GM21717 (cell line): ENCODE measurements at regions not wholly inside any gene's neighbourhood (a gene's known extent, or its start where the extent isn't known, plus 50 kb on each side); places are given as distances from the start of the nearest gene placed in this dataset.
"Not testable (repeated sequence)": the region's sequence is repeated elsewhere in the genome, so short reads cannot be mapped to it uniquely, and the experiment has no call there.

Source experiments
- ATAC-seq: cut with Tn5 transposase; IDR thresholded peaks from one replicate; pipeline ENCODE4 v1.9.1; 2021; ENCODE audit warnings: mild to moderate bottlenecking, moderate library complexity; ENCODE audit not compliant: unreplicated experiment

- no peak for ATAC-seq
Measured at GRCh38 chr2:5190023-5190422, 502.2 kb upstream of the SOX11 start.

- no peak for ATAC-seq
Measured at GRCh38 chr2:5195636-5196035, 496.5 kb upstream of the SOX11 start.

DNA sequence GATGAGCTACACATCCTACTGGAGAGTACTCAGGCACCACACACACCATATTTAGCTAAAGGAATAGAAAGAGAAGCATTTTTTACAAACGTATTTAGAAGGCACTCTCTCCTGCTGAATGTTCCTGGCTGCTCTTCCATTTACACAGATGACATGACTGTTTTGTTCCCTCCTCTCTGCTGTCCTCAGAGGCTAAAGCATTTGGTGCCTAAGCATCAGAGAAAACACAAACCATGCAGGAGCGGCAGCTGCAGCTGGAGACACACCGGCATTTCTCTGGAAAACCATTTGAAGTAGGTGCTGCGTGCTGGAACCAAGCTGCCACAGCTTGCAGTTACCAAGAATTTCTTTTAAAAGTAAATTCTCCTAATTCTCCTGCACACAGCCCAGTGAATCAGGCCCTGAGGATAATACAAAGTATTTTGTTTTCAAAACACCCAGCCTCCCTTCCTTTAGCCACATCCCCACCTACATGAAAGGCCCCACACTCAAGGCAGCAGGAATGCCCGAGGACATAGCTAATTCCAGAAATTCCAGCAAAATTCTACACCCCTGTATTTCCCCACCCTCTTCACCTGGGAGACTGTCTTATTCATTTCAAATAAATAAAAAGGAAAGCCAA lies 488.9 kb upstream of the SOX11 start:
- ATAC-seq, result no peak

DNA sequence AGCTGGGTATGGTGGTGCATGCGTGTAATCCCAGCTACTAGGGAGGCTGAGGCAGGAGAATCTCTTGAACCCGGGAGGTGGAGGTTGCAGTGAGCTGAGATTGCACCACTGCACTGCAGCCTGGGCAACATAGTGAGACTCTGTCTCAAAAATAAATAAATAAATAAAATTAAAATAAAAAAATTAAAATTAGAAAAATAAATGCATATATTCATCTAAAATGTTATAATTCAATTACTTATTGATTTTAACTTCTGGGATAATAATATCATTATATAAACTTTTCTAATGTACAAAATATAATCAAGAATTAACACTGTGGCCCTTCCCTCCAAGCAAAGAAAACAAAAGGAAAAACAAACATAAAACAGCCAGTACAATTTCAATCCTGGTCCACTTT lies 485.4 kb upstream of the SOX11 start:
- ATAC-seq, result not testable (repeated sequence)

DNA sequence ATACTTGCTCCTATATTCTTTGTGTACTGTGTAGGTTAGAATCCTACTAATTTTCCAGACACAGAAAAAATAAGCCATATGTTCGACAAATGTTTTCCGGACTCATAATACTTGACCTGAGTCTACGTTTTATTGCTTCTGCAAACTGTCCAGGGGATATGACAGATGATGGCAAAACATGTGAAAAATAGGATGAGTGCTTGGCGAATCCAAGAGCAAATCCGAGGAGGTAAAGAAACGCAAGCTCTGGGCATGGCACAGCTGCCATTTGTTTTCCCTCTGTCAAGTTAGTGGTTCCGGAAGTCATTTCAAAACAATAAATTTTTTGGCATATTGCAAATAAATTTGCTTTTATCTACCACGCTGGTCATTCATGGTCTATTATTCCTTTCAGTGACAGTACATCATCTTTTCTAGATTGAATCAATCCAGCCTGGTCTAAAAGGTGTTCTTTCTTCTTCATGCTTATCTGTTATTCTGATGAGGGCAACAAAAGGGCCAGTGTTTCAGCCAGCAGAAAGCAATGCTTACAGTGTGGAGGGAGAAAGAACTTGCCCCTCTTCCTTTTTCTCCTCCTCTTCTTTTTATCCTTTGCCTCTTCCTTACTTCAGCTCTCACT lies 476.1 kb upstream of the SOX11 start:
- no peak for ATAC-seq

- no peak for ATAC-seq
Measured at GRCh38 chr2:5227062-5227699, 465.0 kb upstream of the SOX11 start.

DNA sequence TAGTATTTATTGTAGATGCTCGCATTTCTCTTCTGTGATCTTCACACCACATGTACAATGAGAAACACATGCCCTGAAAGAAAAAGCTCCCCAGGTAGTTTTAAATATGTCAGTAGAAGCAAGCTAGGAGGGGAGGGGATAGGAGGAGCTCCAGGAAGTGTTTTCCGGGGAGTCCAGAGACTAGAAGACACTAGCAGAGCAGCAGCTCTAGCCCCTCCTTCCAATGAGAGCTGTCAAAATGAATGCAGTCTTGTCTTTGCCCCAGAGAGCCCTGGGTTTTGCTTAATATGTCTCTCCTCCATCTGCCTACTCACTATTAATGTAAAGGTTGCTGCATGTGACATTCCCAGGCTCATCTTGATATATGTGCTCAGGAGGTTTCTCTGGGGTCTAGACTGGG lies 462.6 kb upstream of the SOX11 start:
- no peak for ATAC-seq

- ATAC-seq, result no peak
Measured at GRCh38 chr2:5230444-5230843, 461.7 kb upstream of the SOX11 start.

DNA sequence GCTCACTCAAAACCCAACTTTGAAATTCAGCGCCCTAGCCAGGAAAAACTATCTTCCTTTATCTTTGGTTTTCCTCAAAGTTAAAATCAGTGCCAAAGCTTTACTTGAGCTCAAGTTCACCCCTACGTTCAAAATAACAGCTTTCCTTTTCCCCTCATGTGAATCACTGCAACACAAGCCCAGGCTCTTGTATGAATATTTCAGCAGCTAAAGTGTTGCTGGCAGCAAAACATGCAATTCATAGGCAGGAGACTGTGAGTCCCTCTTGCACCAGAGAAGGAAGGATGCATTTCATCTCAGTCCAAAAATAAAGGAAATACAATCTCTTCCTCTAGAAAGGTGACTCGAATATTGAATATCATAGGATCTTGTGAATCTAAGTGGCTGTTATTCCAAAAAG lies 461.3 kb upstream of the SOX11 start:
- no peak for ATAC-seq

DNA sequence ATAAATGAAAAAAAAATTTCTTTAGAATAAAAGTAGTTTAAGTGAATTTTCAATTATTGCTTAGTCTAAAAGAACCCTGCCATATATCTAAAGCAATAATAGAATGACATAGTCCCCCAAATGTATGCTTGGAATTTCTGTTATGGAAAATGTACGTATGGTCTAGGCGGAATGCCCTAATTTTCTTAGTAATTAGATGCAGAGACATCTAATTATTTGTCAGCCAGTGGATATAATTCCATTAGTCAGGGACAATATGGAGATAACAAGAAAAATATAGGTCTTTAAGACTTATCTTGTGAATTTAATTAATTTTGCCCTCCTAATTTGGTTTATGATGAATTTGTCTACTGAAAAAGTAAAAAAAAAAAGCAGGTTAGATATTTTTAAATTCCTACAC lies 460.9 kb upstream of the SOX11 start:
- ATAC-seq, result no peak

DNA sequence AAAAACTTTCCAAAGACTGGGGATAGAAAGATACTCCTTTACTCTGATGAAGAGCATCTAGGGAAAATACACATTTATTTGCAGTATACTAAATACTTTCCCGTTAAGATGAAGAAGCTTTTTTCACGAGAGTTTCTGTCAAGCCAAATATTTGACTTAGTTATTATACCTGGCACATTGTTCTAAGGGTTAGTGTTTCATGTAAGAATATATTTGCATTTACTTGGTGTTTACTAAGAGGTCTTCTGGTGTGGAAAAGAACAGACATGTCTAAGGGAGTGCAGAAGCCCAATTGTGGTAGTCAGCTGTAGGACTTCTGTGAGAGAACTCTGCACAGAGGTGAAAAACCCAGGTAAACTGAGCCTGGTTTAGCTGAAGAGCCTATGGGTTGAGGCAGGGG lies 457.6 kb upstream of the SOX11 start:
- ATAC-seq, result no peak

GRCh38 chr2:5235701-5236100 lies 456.5 kb upstream of the SOX11 start:
- no peak for ATAC-seq

DNA sequence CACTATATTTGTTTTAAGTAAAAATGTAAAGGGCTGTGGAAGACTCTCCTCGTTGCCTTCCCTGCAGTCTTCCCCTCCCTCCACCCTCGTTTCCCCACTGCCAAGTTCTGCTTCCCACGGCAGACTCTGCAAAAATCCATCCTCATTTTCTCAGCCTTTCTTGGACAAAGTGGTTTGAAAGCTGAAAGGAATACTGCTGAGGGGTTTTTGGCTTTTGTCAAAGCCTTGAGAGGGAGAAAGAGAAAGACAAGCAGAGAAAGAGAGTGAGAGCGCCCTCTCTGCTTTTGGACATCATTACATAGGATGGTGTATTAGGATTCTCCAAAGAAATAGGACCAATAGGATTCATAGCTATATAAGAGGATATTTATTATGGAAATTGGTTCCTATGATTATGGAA lies 455.9 kb upstream of the SOX11 start:
- no peak for ATAC-seq

DNA sequence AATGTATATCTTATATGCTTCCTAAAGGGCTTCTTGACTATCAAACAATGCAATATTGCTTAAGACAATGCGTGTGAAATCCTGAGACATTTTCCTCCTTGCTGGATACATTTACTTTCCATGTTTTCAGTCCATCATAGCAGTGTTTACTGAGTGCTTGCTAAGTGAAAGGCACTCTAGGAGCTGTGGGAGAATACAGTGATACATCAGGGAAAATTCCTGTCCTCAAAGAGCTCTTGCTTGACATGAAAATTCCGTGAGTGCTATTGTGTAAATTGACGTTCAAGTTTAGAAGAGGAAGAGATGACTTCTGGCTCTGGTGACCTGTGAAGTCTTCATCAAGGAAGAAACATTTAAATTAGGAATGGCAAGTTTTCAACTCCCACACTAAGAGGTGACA lies 449.4 kb upstream of the SOX11 start:
- ATAC-seq, result no peak

DNA sequence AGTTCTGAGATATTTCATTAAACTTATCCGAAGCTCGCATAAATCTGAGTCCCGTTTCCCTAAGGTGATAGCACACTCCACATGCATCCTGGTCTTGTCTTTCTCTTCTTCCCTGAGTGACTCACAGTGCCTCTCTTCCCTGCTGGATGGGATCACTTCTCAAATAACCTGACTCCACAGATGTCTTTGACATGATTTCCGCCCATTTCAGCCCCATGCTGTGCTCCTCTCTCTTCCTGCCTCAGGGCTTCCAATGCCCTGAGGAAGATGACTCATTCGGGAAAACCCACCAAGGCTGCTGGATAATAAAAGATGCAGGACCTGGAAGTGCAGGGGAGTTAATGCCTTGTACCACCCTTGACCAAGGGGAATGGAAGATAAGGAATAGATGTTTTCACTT lies 441.7 kb upstream of the SOX11 start:
- no peak for ATAC-seq

GRCh38 chr2:5253263-5253662 lies 438.9 kb upstream of the SOX11 start:
- no peak for ATAC-seq

GRCh38 chr2:5254791-5255332 lies 437.3 kb upstream of the SOX11 start:
- ATAC-seq, result no peak

GRCh38 chr2:5263291-5263690 lies 428.9 kb upstream of the SOX11 start:
- ATAC-seq, result no peak

- no peak for ATAC-seq
Measured at GRCh38 chr2:5264361-5264760, 427.8 kb upstream of the SOX11 start.

DNA sequence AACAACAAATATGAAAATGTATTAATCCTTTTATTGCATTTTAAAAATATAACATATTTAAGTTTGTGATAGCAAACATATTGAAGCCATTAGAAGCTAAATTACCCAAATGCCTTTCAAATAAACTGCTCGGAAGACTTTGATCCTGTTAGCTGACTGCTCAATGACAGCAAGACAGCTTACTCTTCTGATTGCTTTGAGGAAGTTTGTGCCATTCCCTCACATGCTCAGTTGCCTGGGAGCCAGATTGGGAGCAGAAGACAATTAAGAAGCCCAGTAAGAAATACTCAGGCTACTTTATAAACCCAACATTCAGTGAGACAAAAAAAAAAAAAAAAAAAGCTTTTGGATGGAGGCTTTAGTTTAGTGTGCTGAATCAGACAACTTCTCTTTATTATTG lies 407.1 kb upstream of the SOX11 start:
- ATAC-seq, result no peak

GRCh38 chr2:5285872-5286769 lies 406.1 kb upstream of the SOX11 start:
- no peak for ATAC-seq
